ENCODE measurements at regions not wholly inside any gene's neighbourhood (a gene's known extent, or its start where the extent isn't known, plus 50 kb on each side); places are given as distances from the start of the nearest gene placed in this dataset.

DNA sequence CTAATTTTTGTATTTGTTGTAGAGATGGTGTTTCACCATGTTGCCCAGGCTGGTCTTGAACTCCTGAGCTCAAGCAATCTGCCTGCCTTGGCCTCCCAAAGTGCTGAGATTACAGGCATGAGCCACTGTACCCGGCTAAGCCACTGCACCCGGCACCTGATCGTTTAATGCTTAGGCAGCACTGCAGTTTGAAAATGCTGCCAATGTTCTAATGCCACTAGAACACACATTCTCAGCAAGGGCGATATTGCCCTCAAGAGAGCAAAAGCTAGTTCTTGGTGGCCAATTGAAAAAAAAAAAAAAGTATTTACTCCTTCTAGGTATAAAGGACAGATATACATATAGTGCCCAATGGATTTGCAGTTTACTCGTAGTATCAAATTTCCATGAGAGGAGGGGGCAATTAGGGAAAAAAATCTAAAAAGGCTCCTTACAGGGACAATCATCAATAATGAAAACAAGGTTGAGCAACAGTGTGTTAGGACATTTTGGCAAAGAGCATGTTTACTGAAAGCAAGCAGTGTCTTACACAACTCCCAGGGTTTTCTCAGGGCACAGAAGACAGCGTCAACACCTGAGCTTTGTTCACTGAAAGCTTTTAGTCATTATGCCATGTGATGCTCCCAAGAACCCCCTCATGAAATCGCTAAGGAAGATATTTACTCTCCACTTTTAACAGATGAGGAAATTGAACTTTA lies 199.9 kb upstream of the PKDCC start:
- H3K27me3 ChIP-seq (ENCODE audit: insufficient read depth, poor library complexity, severe bottlenecking) = peaks cover 7% of the 10 kb centered on the region
- H3K4me3 ChIP-seq (replicated peaks; ENCODE audit: insufficient read depth, low read length) = no peak overlapping the region
- no peak for TF ChIP-seq GABPA (IDR thresholded peaks at IDR 0.05; ENCODE audit: low read depth)
- TF ChIP-seq POLR2AphosphoS5 (IDR thresholded peaks at IDR 0.05; ENCODE audit: low read depth) = no peak
- TF ChIP-seq, protein P1, sequence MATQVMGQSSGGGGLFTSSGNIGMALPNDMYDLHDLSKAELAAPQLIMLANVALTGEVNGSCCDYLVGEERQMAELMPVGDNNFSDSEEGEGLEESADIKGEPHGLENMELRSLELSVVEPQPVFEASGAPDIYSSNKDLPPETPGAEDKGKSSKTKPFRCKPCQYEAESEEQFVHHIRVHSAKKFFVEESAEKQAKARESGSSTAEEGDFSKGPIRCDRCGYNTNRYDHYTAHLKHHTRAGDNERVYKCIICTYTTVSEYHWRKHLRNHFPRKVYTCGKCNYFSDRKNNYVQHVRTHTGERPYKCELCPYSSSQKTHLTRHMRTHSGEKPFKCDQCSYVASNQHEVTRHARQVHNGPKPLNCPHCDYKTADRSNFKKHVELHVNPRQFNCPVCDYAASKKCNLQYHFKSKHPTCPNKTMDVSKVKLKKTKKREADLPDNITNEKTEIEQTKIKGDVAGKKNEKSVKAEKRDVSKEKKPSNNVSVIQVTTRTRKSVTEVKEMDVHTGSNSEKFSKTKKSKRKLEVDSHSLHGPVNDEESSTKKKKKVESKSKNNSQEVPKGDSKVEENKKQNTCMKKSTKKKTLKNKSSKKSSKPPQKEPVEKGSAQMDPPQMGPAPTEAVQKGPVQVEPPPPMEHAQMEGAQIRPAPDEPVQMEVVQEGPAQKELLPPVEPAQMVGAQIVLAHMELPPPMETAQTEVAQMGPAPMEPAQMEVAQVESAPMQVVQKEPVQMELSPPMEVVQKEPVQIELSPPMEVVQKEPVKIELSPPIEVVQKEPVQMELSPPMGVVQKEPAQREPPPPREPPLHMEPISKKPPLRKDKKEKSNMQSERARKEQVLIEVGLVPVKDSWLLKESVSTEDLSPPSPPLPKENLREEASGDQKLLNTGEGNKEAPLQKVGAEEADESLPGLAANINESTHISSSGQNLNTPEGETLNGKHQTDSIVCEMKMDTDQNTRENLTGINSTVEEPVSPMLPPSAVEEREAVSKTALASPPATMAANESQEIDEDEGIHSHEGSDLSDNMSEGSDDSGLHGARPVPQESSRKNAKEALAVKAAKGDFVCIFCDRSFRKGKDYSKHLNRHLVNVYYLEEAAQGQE (IDR thresholded peaks at IDR 0.05; ENCODE audit: insufficient replicate concordance, low read depth) = no peak
- TF ChIP-seq, protein P2, sequence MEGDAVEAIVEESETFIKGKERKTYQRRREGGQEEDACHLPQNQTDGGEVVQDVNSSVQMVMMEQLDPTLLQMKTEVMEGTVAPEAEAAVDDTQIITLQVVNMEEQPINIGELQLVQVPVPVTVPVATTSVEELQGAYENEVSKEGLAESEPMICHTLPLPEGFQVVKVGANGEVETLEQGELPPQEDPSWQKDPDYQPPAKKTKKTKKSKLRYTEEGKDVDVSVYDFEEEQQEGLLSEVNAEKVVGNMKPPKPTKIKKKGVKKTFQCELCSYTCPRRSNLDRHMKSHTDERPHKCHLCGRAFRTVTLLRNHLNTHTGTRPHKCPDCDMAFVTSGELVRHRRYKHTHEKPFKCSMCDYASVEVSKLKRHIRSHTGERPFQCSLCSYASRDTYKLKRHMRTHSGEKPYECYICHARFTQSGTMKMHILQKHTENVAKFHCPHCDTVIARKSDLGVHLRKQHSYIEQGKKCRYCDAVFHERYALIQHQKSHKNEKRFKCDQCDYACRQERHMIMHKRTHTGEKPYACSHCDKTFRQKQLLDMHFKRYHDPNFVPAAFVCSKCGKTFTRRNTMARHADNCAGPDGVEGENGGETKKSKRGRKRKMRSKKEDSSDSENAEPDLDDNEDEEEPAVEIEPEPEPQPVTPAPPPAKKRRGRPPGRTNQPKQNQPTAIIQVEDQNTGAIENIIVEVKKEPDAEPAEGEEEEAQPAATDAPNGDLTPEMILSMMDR (IDR thresholded peaks at IDR 0.05; ENCODE audit: insufficient read depth, low read length) = no peak
- no peak for TF ChIP-seq SPI1 (IDR thresholded peaks at IDR 0.05; ENCODE audit: borderline replicate concordance, low read depth)
- no peak for DNase-seq (ENCODE audit: low read depth in 1 of 2, low spot score in 1 of 2)
- H3K27ac ChIP-seq (replicated peaks) = no peak overlapping the region

DNA sequence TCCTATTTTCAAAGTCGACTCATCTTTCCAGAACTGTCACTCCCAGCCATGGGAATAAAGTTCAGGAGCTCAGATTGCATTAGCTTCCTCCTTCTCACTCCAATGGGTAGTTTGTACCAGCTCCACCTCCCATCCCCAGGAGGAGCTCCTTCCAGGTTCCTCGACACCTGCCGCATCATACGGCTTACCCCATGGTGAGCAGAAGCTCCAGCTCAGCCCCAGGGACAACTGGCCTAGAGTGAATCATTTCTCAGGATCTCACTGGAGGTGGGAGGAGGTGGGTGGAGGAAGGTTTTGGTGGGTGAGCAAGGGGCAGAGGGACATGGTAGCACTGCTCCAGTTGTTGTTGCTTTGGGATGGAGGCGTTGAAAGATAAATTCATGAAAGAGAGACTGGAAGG lies 196.3 kb upstream of the PKDCC start:
- TF ChIP-seq, protein P1 (IDR thresholded peaks at IDR 0.05; ENCODE audit: insufficient replicate concordance, low read depth) = no peak
- TF ChIP-seq, protein P2 (IDR thresholded peaks at IDR 0.05; ENCODE audit: insufficient read depth, low read length) = no peak
- TF ChIP-seq POLR2AphosphoS5 (IDR thresholded peaks at IDR 0.05; ENCODE audit: low read depth) (no peak), SPI1 (IDR thresholded peaks at IDR 0.05; ENCODE audit: borderline replicate concordance, low read depth) (no peak), GABPA (IDR thresholded peaks at IDR 0.05; ENCODE audit: low read depth) (no peak)
- Histone ChIP-seq H3K27ac (replicated peaks) (no peak overlapping the region), H3K4me3 (replicated peaks; ENCODE audit: insufficient read depth, low read length) (no peak overlapping the region), H3K27me3 (ENCODE audit: insufficient read depth, poor library complexity, severe bottlenecking) (peaks cover 4% of the 10 kb centered on the region)
- DNase-seq (ENCODE audit: low read depth in 1 of 2, low spot score in 1 of 2) = no peak

DNA sequence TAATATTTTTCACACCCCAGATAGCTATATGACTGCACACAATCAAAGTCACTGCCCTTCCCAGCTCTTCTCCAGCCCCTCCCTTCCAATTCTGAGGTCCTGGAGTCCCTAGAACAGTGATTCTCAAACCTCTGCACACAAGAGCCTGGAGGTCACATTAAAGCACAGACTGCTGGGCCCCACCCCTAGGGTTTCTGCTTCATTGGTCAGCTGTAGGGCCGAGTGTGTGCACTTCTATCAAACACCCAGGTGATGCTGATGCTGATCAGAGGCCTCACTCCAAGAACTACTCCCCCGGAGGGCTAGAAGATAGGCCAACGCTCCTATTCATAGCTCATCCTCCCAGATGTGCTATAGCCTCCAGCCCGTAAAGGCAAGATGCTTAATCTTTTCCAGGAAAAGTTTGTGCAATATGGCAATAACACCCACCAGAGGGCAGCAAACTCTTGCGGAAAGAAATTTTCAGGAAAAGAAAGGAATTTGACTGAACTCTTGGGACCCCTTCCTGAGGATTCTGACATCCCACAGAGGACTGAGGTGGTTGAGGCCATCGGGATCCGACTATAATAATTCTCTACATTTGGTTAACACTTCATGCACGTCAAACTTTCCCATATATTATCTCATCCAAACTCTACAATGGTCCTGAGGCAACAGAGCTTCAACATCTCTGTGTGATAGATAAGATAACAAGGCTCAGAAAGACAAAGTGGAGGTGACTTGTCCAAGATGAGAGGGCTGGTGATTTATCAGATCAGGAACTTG lies 194.2 kb upstream of the PKDCC start:
- Histone ChIP-seq H3K27ac (replicated peaks) (no peak overlapping the region), H3K4me3 (replicated peaks; ENCODE audit: insufficient read depth, low read length) (no peak overlapping the region), H3K27me3 (ENCODE audit: insufficient read depth, poor library complexity, severe bottlenecking) (no peaks in the 10 kb centered on the region)
- peak in 1 of 2 experiments; percentile 8 for DNase-seq (ENCODE audit: low read depth in 1 of 2, low spot score in 1 of 2)
- no peak for TF ChIP-seq SPI1 (IDR thresholded peaks at IDR 0.05; ENCODE audit: borderline replicate concordance, low read depth)
- TF ChIP-seq, protein P2 (IDR thresholded peaks at IDR 0.05; ENCODE audit: insufficient read depth, low read length) = peak; percentile 38

Measured in HL-60 (cell line).